HepG2 (cell line): ENCODE measurements at regions not wholly inside any gene's neighbourhood (a gene's known extent, or its start where the extent isn't known, plus 50 kb on each side); places are given as distances from the start of the nearest gene placed in this dataset.

ENCODE experiments used
- ATAD3A ChIP-seq: sonication (generic); formaldehyde crosslinking; IDR thresholded peaks from 2 replicates; pipeline ENCODE4 v1.4.0; 2020; ENCODE audit warnings: missing genetic modification reagents
- ATF7 ChIP-seq, 2 experiments: fragments of 450-650 bp in 1 of 2; sonication (generic) in 1 of 2; formaldehyde crosslinking in 1 of 2; IDR thresholded peaks; 2 replicates each; pipeline versions ENCODE4 v1.4.0 to v1.6.1; 2016 to 2020; ENCODE audit warnings: antibody characterized with exemption in 1 of 2, mild to moderate bottlenecking in 1 of 2, missing genetic modification reagents in 1 of 2
- CBX1 ChIP-seq: IDR thresholded peaks from one replicate; pipeline ENCODE4 v1.6.1; 2016; ENCODE audit warnings: antibody characterized with exemption, low read depth
- HDAC1 ChIP-seq: sonication (generic); formaldehyde crosslinking; IDR thresholded peaks from 2 replicates; pipeline ENCODE4 v1.5.1; 2020; ENCODE audit warnings: mild to moderate bottlenecking, missing genetic modification reagents
- IKZF1 ChIP-seq: fragments of 450-650 bp; IDR thresholded peaks from 2 replicates; pipeline ENCODE4 v1.7.1; 2016
- JUN ChIP-seq: sonication (generic); formaldehyde crosslinking; IDR thresholded peaks from 2 replicates; pipeline ENCODE4 v1.4.0; 2020; ENCODE audit warnings: mild to moderate bottlenecking, missing genetic modification reagents
- NR3C1 ChIP-seq: sonication (generic); formaldehyde crosslinking; IDR thresholded peaks from 2 replicates; pipeline ENCODE4 v1.4.0; 2020; ENCODE audit warnings: missing genetic modification reagents
- PHF21A ChIP-seq: sonication (generic); formaldehyde crosslinking; IDR thresholded peaks from 2 replicates; pipeline ENCODE4 v1.5.0; 2020; ENCODE audit warnings: mild to moderate bottlenecking, missing genetic modification reagents
- PLRG1 ChIP-seq: fragments of 450-650 bp; conservative IDR thresholded peaks from 2 replicates; pipeline ENCODE4 v1.6.1; 2016
- SAFB2 ChIP-seq: sonication (generic); formaldehyde crosslinking; IDR thresholded peaks from 2 replicates; pipeline ENCODE4 v1.5.1; 2020; ENCODE audit warnings: missing genetic modification reagents, low read depth, mild to moderate bottlenecking, borderline replicate concordance
- SP4 ChIP-seq: sonication (generic); formaldehyde crosslinking; IDR thresholded peaks from 2 replicates; pipeline ENCODE4 v1.8.1; 2023; ENCODE audit warnings: mild to moderate bottlenecking, missing genetic modification reagents
- U2AF1 ChIP-seq: fragments of 200-400 bp; formaldehyde crosslinking; optimal IDR thresholded peaks from 2 replicates; pipeline ENCODE3; 2017; ENCODE audit warnings: mild to moderate bottlenecking, low read depth, low read length
- ZMAT3 ChIP-seq: sonication (generic); formaldehyde crosslinking; conservative IDR thresholded peaks from 2 replicates; pipeline ENCODE4 v1.7.0; 2021; ENCODE audit warnings: missing genetic modification reagents
- ZNF101 ChIP-seq: sonication (generic); formaldehyde crosslinking; IDR thresholded peaks from 2 replicates; pipeline ENCODE4 v1.4.0; 2020; ENCODE audit warnings: mild to moderate bottlenecking, low read depth, missing genetic modification reagents, borderline replicate concordance
- ZNF251 ChIP-seq: sonication (generic); formaldehyde crosslinking; IDR thresholded peaks from 2 replicates; pipeline ENCODE4 v1.9.0; 2021; ENCODE audit warnings: mild to moderate bottlenecking, missing genetic modification reagents
- ZNF260 ChIP-seq: sonication (generic); formaldehyde crosslinking; IDR thresholded peaks from 2 replicates; pipeline ENCODE4 v1.4.0; 2020; ENCODE audit warnings: missing genetic modification reagents, low read depth, mild to moderate bottlenecking, borderline replicate concordance
- ZNF619 ChIP-seq: sonication (generic); formaldehyde crosslinking; IDR thresholded peaks from 2 replicates; pipeline ENCODE4 v1.4.0; 2020; ENCODE audit warnings: mild to moderate bottlenecking, missing genetic modification reagents
- ZNF788 ChIP-seq: sonication (generic); formaldehyde crosslinking; IDR thresholded peaks from 2 replicates; pipeline ENCODE4 v1.5.0; 2020; ENCODE audit warnings: mild to moderate bottlenecking, missing genetic modification reagents, borderline replicate concordance
- TF ChIP-seq, protein P1 (sequence below): sonication (generic); formaldehyde crosslinking; IDR thresholded peaks from 2 replicates; pipeline ENCODE4 v1.4.0; 2020; ENCODE audit warnings: missing genetic modification reagents
- TF ChIP-seq, protein P2 (sequence below): sonication (generic); formaldehyde crosslinking; IDR thresholded peaks from 2 replicates; pipeline ENCODE4 v1.8.0; 2022; ENCODE audit warnings: missing genetic modification reagents, mild to moderate bottlenecking, inconsistent platforms, borderline replicate concordance
- TF ChIP-seq, protein P3 (sequence below): sonication (generic); formaldehyde crosslinking; IDR thresholded peaks from 2 replicates; pipeline ENCODE4 v1.9.0; 2022; ENCODE audit warnings: low read depth, missing genetic modification reagents
- TF ChIP-seq, protein P4 (sequence below): IDR thresholded peaks from 2 replicates; pipeline ENCODE4 v1.6.1; 2016
- TF ChIP-seq, protein P5 (sequence below): IDR thresholded peaks from 2 replicates; pipeline ENCODE4 v1.6.1; 2018; ENCODE audit warnings: missing genetic modification reagents, mild to moderate bottlenecking, missing compliant biosample characterization
- TF ChIP-seq, protein P6 (sequence below): sonication (generic); formaldehyde crosslinking; IDR thresholded peaks from 2 replicates; pipeline ENCODE4 v1.4.0; 2020; ENCODE audit warnings: mild to moderate bottlenecking, missing genetic modification reagents

DNA sequence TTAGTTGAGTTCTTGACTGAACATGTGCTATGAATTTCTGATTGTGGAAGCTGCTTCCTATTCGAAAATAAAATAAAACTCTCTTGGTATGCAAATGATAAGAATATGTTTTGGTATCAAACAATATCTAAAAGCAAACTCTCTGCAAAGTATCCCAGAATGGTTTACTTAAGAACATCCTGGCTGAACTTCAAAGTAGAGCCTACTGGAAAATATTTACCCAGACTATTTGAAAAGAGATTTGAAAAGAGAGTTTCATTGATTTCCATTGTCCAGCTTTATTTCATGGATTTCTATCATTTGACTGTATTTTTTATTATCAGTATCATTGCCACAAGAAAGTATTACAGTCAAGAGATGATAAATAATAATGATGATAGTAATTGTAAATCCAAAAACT lies 171.1 kb upstream of the SLC7A11 start (continued):
- TF ChIP-seq, protein P1, sequence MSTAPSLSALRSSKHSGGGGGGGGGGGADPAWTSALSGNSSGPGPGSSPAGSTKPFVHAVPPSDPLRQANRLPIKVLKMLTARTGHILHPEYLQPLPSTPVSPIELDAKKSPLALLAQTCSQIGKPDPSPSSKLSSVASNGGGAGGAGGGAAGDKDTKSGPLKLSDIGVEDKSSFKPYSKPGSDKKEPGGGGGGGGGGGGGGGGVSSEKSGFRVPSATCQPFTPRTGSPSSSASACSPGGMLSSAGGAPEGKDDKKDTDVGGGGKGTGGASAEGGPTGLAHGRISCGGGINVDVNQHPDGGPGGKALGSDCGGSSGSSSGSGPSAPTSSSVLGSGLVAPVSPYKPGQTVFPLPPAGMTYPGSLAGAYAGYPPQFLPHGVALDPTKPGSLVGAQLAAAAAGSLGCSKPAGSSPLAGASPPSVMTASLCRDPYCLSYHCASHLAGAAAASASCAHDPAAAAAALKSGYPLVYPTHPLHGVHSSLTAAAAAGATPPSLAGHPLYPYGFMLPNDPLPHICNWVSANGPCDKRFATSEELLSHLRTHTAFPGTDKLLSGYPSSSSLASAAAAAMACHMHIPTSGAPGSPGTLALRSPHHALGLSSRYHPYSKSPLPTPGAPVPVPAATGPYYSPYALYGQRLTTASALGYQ (CRISPR knock-in tag), result 0 out of 2 replicates have a peak, but pooled peaks have one; percentile 40
- TF ChIP-seq CBX1 (no peak), SAFB2 (no peak), ZNF788 (CRISPR knock-in tag) (no peak), ATF7 (IDR thresholded peaks at IDR 0.05) (no peak), ATF7 (CRISPR knock-in tag; IDR thresholded peaks at IDR 0.05) (no peak), U2AF1 (no peak), ZMAT3 (no peak), JUN (no peak), ZNF619 (CRISPR knock-in tag) (no peak), IKZF1 (no peak), ATAD3A (no peak), NR3C1 (no peak), PHF21A (no peak), SP4 (CRISPR knock-in tag) (no peak), ZNF260 (CRISPR knock-in tag) (no peak), ZNF101 (CRISPR knock-in tag) (no peak), ZNF251 (CRISPR knock-in tag) (no peak), HDAC1 (peak; percentile 35; the same call in 1 of the 2 replicates), PLRG1 (no peak)
- TF ChIP-seq, protein P2, sequence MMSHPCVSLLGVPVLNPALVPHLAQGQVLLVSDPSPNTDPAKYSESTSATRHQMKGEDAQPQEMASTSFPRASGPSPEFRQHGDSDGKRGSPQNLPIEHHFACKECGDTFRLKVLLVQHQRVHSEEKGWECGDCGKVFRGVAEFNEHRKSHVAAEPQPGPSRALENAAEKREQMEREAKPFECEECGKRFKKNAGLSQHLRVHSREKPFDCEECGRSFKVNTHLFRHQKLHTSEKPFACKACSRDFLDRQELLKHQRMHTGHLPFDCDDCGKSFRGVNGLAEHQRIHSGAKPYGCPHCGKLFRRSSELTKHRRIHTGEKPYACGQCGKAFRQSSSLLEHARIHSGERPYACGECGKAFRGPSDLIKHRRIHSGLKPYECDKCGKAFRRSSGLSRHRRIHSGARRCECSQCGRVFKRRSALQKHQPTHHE (CRISPR knock-in tag), result no peak
- TF ChIP-seq, protein P3, sequence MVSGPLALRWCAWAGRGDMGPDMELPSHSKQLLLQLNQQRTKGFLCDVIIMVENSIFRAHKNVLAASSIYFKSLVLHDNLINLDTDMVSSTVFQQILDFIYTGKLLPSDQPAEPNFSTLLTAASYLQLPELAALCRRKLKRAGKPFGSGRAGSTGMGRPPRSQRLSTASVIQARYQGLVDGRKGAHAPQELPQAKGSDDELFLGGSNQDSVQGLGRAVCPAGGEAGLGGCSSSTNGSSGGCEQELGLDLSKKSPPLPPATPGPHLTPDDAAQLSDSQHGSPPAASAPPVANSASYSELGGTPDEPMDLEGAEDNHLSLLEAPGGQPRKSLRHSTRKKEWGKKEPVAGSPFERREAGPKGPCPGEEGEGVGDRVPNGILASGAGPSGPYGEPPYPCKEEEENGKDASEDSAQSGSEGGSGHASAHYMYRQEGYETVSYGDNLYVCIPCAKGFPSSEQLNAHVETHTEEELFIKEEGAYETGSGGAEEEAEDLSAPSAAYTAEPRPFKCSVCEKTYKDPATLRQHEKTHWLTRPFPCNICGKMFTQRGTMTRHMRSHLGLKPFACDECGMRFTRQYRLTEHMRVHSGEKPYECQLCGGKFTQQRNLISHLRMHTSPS (CRISPR knock-in tag), result no peak
- TF ChIP-seq, protein P4, sequence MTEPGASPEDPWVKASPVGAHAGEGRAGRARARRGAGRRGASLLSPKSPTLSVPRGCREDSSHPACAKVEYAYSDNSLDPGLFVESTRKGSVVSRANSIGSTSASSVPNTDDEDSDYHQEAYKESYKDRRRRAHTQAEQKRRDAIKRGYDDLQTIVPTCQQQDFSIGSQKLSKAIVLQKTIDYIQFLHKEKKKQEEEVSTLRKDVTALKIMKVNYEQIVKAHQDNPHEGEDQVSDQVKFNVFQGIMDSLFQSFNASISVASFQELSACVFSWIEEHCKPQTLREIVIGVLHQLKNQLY (CRISPR knock-in tag), result no peak
- TF ChIP-seq, protein P5, sequence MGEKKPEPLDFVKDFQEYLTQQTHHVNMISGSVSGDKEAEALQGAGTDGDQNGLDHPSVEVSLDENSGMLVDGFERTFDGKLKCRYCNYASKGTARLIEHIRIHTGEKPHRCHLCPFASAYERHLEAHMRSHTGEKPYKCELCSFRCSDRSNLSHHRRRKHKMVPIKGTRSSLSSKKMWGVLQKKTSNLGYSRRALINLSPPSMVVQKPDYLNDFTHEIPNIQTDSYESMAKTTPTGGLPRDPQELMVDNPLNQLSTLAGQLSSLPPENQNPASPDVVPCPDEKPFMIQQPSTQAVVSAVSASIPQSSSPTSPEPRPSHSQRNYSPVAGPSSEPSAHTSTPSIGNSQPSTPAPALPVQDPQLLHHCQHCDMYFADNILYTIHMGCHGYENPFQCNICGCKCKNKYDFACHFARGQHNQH (CRISPR knock-in tag), result no peak
- TF ChIP-seq, protein P6, sequence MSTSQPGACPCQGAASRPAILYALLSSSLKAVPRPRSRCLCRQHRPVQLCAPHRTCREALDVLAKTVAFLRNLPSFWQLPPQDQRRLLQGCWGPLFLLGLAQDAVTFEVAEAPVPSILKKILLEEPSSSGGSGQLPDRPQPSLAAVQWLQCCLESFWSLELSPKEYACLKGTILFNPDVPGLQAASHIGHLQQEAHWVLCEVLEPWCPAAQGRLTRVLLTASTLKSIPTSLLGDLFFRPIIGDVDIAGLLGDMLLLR, result no peak
